Panc1 (cell line): ENCODE measurements at regions not wholly inside any gene's neighbourhood (a gene's known extent, or its start where the extent isn't known, plus 50 kb on each side); places are given as distances from the start of the nearest gene placed in this dataset.

Experiments
- ATAC-seq: fragments of 200-7000 bp; cut with Tn5 transposase; 2 replicates; pipeline ENCODE4 v1.9.1; 2020; ENCODE audit warnings: mild to moderate bottlenecking, moderate library complexity
- BruUV-seq: library from RNA; stranded (reverse); fragments of 400-500 nt; replicated peaks from 2 replicates; lab custom pipeline; 2021; lab: Mats Ljungman, UMichigan
- CTCF ChIA-PET: fragments of 300-600 bp; sonication (Branson Sonifier 250); formaldehyde crosslinking; loops from one replicate; lab custom pipeline; 2022; ENCODE audit warnings: antibody characterized with exemption; lab: Charles Lee
- POLR2A ChIA-PET: fragments of 300-600 bp; sonication (Branson Sonifier 250); formaldehyde crosslinking; loops from one replicate; lab custom pipeline; 2022; ENCODE audit warnings: antibody characterized with exemption; lab: Charles Lee
- DNase-seq: peaks from one replicate; pipeline ENCODE4 v3.0.0-alpha.2; 2010; ENCODE audit warnings: low read depth, low spot score
- H3K27ac ChIP-seq: 2 replicates; pipeline ENCODE4 v1.5.1; 2011; ENCODE audit warnings: mild to moderate bottlenecking, low read length, inconsistent platforms
- H3K27me3 ChIP-seq: fragments of 200-500 bp; sonication (Bioruptor generic); 2 replicates; pipeline ENCODE4 v1.6.0; 2014; ENCODE audit warnings: low read length, inconsistent platforms; ENCODE audit not compliant: control insufficient read depth, insufficient read depth
- H3K36me3 ChIP-seq: fragments of 200-500 bp; sonication (Bioruptor generic); 2 replicates; pipeline ENCODE4 v1.5.1; 2014; ENCODE audit warnings: inconsistent platforms, mild to moderate bottlenecking, low read length, moderate library complexity; ENCODE audit not compliant: control insufficient read depth, insufficient read depth
- H3K4me1 ChIP-seq: 2 replicates; pipeline ENCODE4 v1.5.1; 2011; ENCODE audit warnings: inconsistent platforms, mild to moderate bottlenecking, low read length, moderate library complexity; ENCODE audit not compliant: control insufficient read depth, insufficient read depth
- H3K4me3 ChIP-seq, 2 experiments: 2 replicates each; pipeline ENCODE4 v1.5.1; 2011 to 2012; ENCODE audit warnings: low read depth in 2 of 2, low read length in 2 of 2, mild to moderate bottlenecking in 2 of 2, inconsistent platforms in 1 of 2, moderate library complexity in 1 of 2
- H3K9me3 ChIP-seq: fragments of 200-500 bp; sonication (Bioruptor generic); 2 replicates; pipeline ENCODE4 v1.5.1; 2014; ENCODE audit warnings: low read depth, mild to moderate bottlenecking, inconsistent platforms, low read length, moderate library complexity; ENCODE audit not compliant: control insufficient read depth, insufficient read depth
- CTCF ChIP-seq: fragments of 450-650 bp; IDR thresholded peaks from 2 replicates; pipeline ENCODE4 v1.5.1; 2017; ENCODE audit warnings: mild to moderate bottlenecking
- POLR2AphosphoS5 ChIP-seq: IDR thresholded peaks from 2 replicates; pipeline ENCODE4 v1.6.1; 2012; ENCODE audit warnings: mild to moderate bottlenecking, low read depth, low read length, moderate library complexity
- REST ChIP-seq, 2 experiments: IDR thresholded peaks; 2 replicates each; pipeline ENCODE4 v1.6.1; 2011 to 2012; ENCODE audit warnings: low read depth in 2 of 2, control low read depth in 1 of 2, low read length in 1 of 2, mild to moderate bottlenecking in 1 of 2, moderate library complexity in 1 of 2; ENCODE audit not compliant: insufficient read depth in 1 of 2
- SIN3A ChIP-seq: IDR thresholded peaks from 2 replicates; pipeline ENCODE4 v1.6.1; 2012; ENCODE audit warnings: low read depth, mild to moderate bottlenecking, low read length, moderate library complexity, borderline replicate concordance; ENCODE audit not compliant: insufficient read depth
- TCF7L2 ChIP-seq: IDR thresholded peaks from 2 replicates; pipeline ENCODE4 v1.6.1; 2011; ENCODE audit warnings: mild to moderate bottlenecking, low read depth, low read length, inconsistent platforms
- in situ Hi-C: cut with HindIII; loops from 2 replicates; pipeline ENCODE4 v1.10.0; 2016; ENCODE audit warnings: low sequenced_read_pairs, low pct_unique_long_range_greater_than_20kb
- intact Hi-C: fragments of 100-400 bp; cut with micrococcal nuclease; formaldehyde crosslinking; loops from one replicate; pipeline ENCODE4 v1.10.0; 2022; ENCODE audit not compliant: unreplicated experiment

- ChIA-PET CTCF (no interaction called here), POLR2A (no interaction called here)
- intact Hi-C loops (no loop called here), in situ Hi-C loops (no loop called here)
- Histone ChIP-seq H3K4me1 (no peaks in the 10 kb centered on the region), H3K4me3 (no peak overlapping the region), H3K27ac (no peak overlapping the region), H3K9me3 (no peaks in the 10 kb centered on the region), H3K36me3 (no peaks in the 10 kb centered on the region), H3K27me3 (no peaks in the 10 kb centered on the region; the same call in 1 of the 2 replicates)
- BruUV-seq: no TSS peak
- DNase-seq: no peak
- no peak for ATAC-seq
- TF ChIP-seq POLR2AphosphoS5: no peak
- no peak for TF ChIP-seq CTCF
- no peak for TF ChIP-seq TCF7L2
- no peak for TF ChIP-seq SIN3A
- TF ChIP-seq REST (IDR thresholded peaks at IDR 0.05; ENCODE audit: insufficient read depth in 1 of 2, low read depth in 2 of 2, low read length in 1 of 2): no peak
These were observed 173.6 kb upstream of the CXCL12 start for GRCh38 chr10:44558521-44558920.

GRCh38 chr10:44564361-44564760 lies 179.5 kb upstream of the CXCL12 start:
- no peaks in the 10 kb centered on the region for H3K36me3 ChIP-seq
- DNase-seq: no peak
- CTCF ChIA-PET: no interaction called here
- no peaks in the 10 kb centered on the region for H3K27me3 ChIP-seq
- POLR2A ChIA-PET: no interaction called here
- no peak for TF ChIP-seq CTCF
- TF ChIP-seq POLR2AphosphoS5: no peak
- BruUV-seq: no TSS peak
- no peak overlapping the region for H3K27ac ChIP-seq
- in situ Hi-C loops (no loop called here), intact Hi-C loops (no loop called here)
- H3K4me3 ChIP-seq: no peak overlapping the region
- H3K4me1 ChIP-seq: no peaks in the 10 kb centered on the region
- H3K9me3 ChIP-seq: no peaks in the 10 kb centered on the region
- ATAC-seq: no peak

- no peak for ATAC-seq
- no TSS peak for BruUV-seq
- POLR2A ChIA-PET: no interaction called here
- H3K9me3 ChIP-seq: no peaks in the 10 kb centered on the region
- no peak overlapping the region for H3K27ac ChIP-seq
- H3K4me3 ChIP-seq: no peak overlapping the region
- TF ChIP-seq CTCF: no peak
- TF ChIP-seq POLR2AphosphoS5: no peak
- no peak for TF ChIP-seq REST (IDR thresholded peaks at IDR 0.05; ENCODE audit: insufficient read depth in 1 of 2, low read depth in 2 of 2, low read length in 1 of 2)
- TF ChIP-seq SIN3A: no peak
- TF ChIP-seq TCF7L2: no peak
- no peaks in the 10 kb centered on the region for H3K36me3 ChIP-seq
- intact Hi-C loops: no loop called here
- in situ Hi-C loops: no loop called here
- DNase-seq: no peak
- no peaks in the 10 kb centered on the region for H3K27me3 ChIP-seq
- no peaks in the 10 kb centered on the region for H3K4me1 ChIP-seq
- CTCF ChIA-PET: no interaction called here
These were observed 179.9 kb upstream of the CXCL12 start for GRCh38 chr10:44564790-44565189.
